GM19240 (cell line): ENCODE measurements at regions not wholly inside any gene's neighbourhood (a gene's known extent, or its start where the extent isn't known, plus 50 kb on each side); places are given as distances from the start of the nearest gene placed in this dataset.

Source experiments
- DNase-seq: peaks from one replicate; pipeline ENCODE4 v3.0.0; 2011; ENCODE audit warnings: low spot score; ENCODE audit not compliant: insufficient read length

GRCh38 chr6:68400396-68400795 lies 234.7 kb upstream of the ADGRB3 start:
- DNase-seq = no peak

- DNase-seq = no peak
Observed at GRCh38 chr6:68391953-68392352, 243.1 kb upstream of the ADGRB3 start.

DNA sequence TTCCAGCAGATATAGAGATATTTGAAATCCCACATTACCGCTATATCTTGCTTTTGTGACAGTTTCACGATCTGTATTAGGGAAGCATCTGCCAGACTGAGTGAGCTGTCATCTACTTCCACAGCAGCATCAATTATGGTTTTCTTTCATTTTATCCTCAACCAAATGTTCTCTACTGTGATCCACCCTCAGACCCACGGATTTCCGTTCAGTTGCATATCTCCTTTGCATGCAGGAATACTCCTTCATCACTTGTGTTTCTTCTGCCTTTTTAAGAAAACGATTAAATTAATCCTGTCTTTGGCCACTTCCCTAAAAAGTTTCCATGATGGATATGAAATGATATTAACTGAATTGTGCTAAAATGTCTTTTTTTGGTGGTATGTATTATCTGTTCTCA lies 262.1 kb upstream of the ADGRB3 start:
- DNase-seq = no peak

GRCh38 chr6:68368845-68369244 lies 266.2 kb upstream of the ADGRB3 start:
- no peak for DNase-seq

DNA sequence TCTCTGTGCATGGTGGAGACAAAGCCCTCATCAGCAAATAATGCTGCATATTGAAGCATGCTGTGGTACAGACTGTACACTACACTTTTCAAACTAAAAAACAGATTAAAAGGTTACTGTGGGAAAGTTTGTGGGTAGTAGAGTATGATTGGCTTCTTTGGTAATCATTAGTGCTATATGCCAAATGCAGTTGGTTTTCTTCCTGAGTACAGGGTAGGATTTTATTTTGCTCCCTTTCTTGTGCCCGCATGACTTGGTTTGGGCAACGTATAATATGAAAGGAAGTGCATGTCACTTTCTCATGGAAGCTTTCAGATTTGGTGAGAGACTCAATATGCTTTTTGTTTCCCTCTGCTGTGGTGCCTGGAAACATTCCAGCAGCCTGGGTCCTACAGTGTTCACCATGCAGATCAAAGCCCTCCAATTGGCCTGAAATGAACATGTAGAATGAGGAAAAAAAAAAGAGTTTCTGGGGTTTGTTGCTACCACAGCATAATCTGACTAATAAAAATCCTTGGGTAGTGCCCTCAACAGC lies 270.7 kb upstream of the ADGRB3 start:
- no peak for DNase-seq

DNA sequence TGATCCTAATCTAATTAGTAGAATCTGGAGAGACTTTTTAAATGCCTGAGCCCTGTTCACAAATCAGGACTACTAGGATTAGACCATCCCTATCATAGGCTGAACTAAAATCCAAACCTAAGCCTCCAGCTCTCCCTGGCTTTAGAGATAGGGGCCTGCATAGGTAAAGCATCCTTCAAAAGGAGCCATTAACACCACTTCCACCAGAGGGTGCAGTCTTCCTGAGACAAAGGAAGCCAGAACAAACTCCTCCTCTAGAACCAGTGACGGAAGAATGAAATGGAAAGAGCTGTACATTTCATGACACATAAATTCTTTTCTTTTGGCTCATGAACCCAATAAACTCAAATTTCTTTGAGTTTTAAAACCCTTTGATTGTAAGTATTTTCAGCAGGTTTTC lies 291.2 kb upstream of the ADGRB3 start:
- no peak for DNase-seq

- no peak for DNase-seq
Observed at GRCh38 chr6:68342286-68342685, 292.8 kb upstream of the ADGRB3 start.

DNA sequence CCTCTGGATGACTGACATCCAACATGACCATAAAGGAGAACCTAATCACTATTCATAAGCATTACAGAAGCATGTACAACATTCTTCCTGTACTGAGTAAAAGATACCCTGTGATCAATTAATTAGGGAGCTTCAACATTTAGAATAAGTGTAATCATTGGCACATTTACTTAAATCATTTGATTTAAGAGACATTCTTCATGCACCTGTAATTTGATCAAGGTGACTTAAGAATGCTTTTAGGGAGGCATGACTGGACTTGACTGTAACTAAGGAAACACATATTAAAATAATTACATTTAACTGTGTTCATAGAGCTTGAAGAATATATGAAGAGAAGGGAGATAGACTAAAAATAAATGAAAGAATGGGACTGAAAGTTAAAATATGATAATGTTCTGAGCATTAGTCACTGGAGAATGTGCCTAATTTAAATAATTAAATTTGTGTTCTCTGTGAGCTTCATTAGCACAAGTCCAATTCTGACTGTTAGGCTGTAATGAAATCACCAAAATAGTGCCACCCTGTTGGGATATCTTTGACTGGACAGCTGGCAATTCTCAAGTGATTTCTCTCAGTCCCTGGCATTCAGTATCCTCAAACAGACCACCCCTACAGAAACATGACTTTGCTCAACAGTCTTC lies 295.5 kb upstream of the ADGRB3 start:
- no peak for DNase-seq

DNA sequence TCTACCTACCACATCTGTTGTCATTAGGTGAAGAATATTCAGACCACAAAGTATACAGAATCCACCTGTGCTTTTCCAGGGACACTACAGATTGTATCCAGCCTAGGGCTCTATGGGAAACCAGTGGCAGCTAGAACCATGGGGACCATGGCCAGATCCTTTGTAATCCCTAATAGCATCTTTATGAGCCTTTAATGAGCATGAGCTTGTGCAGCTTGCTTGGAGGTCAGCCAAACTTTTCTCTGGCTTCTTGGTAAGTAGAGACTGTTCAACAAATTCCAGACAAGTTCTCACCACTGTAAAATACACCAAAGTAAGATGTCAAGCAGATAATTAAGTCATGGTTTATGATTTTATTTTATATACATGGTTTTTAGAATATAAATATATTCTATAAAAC lies 301.6 kb upstream of the ADGRB3 start:
- no peak for DNase-seq

DNA sequence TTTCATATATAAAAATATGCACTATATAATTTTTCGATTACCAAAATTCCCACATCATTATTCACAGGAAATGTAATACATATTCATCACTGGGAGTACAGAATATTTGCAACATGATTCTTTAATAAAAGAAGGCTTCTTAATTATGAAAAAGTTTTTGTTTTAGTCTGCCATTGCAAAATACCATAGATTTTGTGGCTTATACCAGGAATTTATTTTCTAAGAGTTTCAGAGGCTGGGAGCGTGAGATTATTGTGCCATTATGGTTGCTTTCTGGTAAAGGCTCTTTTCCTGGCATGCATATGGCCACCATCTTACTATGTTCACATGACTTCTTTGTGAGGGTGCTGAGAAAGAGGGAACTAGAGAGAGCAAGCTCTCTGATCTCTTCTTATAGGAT lies 306.9 kb upstream of the ADGRB3 start:
- DNase-seq = no peak

- no peak for DNase-seq
Observed at GRCh38 chr6:68326762-68327161, 308.3 kb upstream of the ADGRB3 start.

- no peak for DNase-seq
Observed at GRCh38 chr6:68317366-68317765, 317.7 kb upstream of the ADGRB3 start.

DNA sequence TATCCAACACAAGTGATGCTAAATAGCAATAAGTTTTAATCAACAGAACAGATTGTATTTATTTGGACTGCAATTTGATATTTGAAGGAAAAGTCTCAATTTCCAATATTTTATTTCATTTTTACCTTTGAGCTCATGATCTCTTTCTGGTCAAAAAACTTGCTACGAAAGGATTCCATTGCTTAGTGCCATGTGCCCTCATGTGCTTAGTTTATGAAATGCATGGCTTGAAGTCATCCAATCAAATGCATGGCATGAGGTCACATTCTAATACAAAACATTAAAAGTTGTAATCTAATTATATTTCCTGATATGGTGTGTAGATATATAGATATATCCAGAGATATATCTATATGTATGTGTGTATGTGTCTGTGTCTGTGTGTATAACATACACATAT lies 321.2 kb upstream of the ADGRB3 start:
- no peak for DNase-seq

- no peak for DNase-seq
Observed at GRCh38 chr6:68307301-68307700, 327.8 kb upstream of the ADGRB3 start.

DNA sequence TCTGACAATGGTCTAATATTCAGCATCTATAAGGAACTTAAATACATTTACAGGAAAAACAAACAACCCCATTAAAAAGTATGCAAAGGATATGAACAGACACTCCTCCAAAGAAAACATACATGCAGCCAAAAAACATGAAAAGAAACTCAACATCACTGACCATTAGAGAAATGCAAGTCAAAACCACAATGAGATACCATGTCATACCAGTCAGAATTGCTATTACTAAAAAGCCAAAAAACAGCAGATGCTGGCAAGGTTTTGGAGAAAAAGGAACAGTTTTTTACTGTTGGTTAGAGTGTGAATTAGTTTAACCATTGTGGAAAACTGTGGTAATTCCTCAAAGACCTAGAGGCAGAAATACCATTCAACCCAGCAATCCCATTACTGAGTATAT lies 339.0 kb upstream of the ADGRB3 start:
- DNase-seq = no peak

DNA sequence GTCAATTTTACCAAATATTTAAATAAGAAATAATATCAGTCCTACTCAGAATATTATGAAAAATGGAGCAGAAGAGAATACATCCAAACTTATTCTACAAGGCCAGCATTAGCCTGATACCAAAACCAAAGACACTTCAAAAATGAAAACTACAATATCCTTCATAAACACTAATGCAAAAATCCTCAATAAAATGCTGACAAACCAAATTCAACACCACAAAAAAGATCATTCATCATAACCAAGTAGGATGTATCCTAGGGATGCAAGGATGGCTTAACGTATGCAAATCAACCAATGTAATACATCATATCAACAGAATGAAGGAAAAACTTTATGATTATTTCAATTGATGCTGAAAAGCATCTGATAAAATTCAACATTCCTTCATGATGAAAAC lies 352.4 kb upstream of the ADGRB3 start:
- DNase-seq = no peak

DNA sequence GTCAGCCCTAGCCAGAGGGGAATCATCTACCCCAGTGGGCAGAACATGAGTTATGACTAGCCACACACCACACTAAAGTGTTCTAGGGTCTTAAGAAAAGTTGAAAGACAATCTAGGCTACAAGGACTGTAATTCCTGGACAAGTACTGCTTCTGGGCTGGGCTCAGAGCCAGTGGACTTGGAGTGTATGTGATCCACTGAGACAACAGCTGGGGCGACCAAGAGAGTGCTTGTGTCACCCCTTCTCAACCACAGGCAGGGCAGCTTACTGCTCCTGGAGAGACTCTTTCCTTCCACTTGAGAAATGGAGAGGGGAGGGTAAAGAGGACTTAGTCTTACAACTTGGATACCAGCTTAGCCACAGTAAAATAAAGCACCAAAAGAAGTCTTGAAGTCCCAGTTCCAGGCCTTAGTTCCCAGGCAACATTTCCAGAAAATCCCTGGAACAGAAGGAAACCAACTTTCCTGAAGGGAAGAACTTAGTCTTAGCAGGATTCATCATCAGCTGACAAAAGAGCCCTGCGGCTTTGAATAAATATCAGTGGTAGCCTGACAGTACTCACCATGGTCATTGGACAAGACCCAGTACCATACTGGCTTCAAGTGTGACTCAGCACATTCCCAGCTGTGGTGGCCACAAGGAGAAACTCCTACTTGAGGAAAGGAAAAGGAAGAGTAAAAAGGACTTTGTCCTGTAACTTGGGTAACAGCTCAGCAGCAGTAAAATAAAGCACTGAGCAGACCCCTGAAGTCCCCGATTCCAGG lies 355.1 kb upstream of the ADGRB3 start:
- DNase-seq = no peak

DNA sequence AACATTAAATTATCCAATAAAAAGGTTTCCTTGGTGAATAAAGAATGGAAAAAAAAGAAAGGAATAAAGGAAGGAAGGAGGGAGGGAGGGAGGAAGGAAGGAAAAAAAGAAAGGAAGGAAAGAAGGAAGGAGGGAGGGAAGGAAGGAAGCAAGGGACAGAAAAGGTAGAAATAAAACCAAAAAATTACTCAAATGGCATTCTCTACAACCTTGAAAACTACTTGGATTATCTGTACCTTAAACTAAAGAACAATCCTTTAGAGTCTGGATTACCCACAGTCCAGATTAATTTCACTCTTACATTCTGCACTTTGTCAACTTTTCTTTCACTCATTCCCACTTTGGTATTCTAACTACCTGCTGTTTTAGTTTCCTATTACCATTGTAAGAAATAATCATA lies 361.8 kb upstream of the ADGRB3 start:
- DNase-seq = no peak

GRCh38 chr6:68256391-68256790 lies 378.7 kb upstream of the ADGRB3 start:
- no peak for DNase-seq

DNA sequence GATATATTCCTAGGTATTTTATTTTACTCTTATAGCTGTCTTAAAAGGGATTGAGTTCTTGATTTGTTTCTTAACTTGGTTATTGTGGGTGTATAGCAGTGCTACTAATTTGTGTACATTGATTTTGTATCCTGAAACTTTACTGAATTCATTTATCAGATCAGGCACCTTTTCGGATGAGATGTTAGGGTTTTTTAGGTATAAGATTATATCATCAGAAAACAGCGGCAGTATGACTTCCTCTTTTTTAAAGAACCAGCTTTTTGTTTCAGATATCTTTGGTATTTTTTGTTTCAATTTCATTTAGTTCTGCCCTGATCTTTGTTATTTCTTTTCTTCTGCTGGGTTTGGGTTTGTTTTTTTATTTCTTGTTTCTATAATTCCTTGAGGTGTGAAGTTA lies 382.4 kb upstream of the ADGRB3 start:
- no peak for DNase-seq

- DNase-seq = no peak
Observed at GRCh38 chr6:68247782-68248181, 387.3 kb upstream of the ADGRB3 start.

DNA sequence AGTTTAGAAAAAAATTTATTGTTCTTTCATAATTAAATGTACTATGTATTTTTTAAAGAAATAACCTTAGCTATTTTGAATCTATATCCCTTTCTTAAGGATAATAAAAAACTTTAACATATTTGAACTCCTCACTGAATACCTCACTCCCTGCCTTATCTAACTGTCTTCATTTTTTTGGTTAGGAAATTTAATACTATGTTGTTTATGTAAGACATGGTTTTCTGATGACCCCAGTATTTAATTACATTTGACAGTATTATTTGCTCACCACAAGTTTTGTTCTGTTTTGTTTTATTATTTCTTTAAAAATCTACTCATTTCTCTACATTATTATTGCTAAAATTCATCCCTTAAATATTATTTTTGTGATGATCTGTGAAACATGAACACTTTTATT lies 394.4 kb upstream of the ADGRB3 start:
- no peak for DNase-seq

DNA sequence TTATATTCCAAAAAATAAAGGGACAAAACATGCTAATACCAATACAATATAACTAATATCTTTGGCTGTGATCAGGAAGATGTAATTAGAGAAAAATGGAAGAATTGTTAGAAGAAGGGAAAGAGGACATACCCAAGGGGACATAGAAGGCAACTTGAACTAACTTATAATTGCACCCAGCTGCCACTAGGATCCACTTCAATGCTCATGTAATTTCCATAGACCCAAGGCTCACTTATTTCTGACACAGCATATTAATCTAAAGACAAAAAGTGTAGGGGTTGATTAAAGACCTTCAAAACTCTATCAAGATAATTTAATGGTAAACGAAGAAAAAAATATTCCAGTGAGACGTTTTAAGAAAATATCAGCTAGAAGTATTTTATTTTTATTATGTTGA lies 396.0 kb upstream of the ADGRB3 start:
- DNase-seq = no peak
